ENCODE measurements at regions not wholly inside any gene's neighbourhood (a gene's known extent, or its start where the extent isn't known, plus 50 kb on each side); places are given as distances from the start of the nearest gene placed in this dataset.

DNA sequence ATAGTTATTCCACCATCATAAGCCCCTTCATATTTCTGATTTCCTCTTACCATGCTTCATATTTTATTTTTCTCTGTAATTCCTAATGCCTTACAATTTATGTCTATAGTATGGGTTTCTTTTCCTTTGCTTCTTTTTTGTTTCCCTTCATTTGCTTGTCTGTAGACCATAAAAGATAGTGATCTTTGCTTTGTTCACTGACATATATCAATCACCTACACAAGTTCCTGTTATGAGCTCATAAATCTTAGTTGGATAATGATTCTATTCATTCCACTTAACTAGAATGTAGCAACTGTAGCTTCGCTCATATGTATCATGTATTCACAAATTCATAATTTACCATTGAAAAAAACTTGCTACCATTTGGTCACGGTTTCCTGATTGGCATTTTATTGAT lies 388.8 kb upstream of the ATXN7L3B start:
- Histone ChIP-seq H3K27ac (ENCODE audit: low read depth) (no peak overlapping the region), H3K4me2 (no peak overlapping the region), H3K4me1 (ENCODE audit: insufficient read depth) (no peaks in the 10 kb centered on the region), H3K79me2 (replicated peaks; ENCODE audit: insufficient read depth) (no peaks in the 10 kb centered on the region), H3K9me2 (ENCODE audit: insufficient read depth) (no peaks in the 10 kb centered on the region), H3F3A (replicated peaks; ENCODE audit: low read depth) (no peaks in the 10 kb centered on the region), H3K36me3 (ENCODE audit: insufficient read depth) (no peaks in the 10 kb centered on the region), H4K20me1 (replicated peaks; ENCODE audit: insufficient read depth) (no peaks in the 10 kb centered on the region), H3K4me3 (no peak overlapping the region), H3K27me3 (ENCODE audit: insufficient read depth) (no peaks in the 10 kb centered on the region), H2AFZ (no peak overlapping the region)
- H3K4me3 Mint-ChIP-seq, result no peak overlapping the region
- DNase-seq (ENCODE audit: low spot score), result no peak
- TF ChIP-seq ZNF331 (CRISPR knock-in tag; IDR thresholded peaks at IDR 0.05; ENCODE audit: low read depth) (no peak), POLR2AphosphoS5 (IDR thresholded peaks at IDR 0.05; ENCODE audit: low read depth) (no peak), NANOG (IDR thresholded peaks at IDR 0.05; ENCODE audit: borderline replicate concordance) (no peak), ZNF114 (CRISPR knock-in tag; IDR thresholded peaks at IDR 0.05) (no peak), CREB1 (CRISPR knock-in tag; IDR thresholded peaks at IDR 0.05; ENCODE audit: low read depth) (no peak)
- TF ChIP-seq, protein P1, sequence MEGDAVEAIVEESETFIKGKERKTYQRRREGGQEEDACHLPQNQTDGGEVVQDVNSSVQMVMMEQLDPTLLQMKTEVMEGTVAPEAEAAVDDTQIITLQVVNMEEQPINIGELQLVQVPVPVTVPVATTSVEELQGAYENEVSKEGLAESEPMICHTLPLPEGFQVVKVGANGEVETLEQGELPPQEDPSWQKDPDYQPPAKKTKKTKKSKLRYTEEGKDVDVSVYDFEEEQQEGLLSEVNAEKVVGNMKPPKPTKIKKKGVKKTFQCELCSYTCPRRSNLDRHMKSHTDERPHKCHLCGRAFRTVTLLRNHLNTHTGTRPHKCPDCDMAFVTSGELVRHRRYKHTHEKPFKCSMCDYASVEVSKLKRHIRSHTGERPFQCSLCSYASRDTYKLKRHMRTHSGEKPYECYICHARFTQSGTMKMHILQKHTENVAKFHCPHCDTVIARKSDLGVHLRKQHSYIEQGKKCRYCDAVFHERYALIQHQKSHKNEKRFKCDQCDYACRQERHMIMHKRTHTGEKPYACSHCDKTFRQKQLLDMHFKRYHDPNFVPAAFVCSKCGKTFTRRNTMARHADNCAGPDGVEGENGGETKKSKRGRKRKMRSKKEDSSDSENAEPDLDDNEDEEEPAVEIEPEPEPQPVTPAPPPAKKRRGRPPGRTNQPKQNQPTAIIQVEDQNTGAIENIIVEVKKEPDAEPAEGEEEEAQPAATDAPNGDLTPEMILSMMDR (conservative IDR thresholded peaks at IDR 0.05; ENCODE audit: low read depth in 2 of 2), result no peak
- TF ChIP-seq, protein P2, sequence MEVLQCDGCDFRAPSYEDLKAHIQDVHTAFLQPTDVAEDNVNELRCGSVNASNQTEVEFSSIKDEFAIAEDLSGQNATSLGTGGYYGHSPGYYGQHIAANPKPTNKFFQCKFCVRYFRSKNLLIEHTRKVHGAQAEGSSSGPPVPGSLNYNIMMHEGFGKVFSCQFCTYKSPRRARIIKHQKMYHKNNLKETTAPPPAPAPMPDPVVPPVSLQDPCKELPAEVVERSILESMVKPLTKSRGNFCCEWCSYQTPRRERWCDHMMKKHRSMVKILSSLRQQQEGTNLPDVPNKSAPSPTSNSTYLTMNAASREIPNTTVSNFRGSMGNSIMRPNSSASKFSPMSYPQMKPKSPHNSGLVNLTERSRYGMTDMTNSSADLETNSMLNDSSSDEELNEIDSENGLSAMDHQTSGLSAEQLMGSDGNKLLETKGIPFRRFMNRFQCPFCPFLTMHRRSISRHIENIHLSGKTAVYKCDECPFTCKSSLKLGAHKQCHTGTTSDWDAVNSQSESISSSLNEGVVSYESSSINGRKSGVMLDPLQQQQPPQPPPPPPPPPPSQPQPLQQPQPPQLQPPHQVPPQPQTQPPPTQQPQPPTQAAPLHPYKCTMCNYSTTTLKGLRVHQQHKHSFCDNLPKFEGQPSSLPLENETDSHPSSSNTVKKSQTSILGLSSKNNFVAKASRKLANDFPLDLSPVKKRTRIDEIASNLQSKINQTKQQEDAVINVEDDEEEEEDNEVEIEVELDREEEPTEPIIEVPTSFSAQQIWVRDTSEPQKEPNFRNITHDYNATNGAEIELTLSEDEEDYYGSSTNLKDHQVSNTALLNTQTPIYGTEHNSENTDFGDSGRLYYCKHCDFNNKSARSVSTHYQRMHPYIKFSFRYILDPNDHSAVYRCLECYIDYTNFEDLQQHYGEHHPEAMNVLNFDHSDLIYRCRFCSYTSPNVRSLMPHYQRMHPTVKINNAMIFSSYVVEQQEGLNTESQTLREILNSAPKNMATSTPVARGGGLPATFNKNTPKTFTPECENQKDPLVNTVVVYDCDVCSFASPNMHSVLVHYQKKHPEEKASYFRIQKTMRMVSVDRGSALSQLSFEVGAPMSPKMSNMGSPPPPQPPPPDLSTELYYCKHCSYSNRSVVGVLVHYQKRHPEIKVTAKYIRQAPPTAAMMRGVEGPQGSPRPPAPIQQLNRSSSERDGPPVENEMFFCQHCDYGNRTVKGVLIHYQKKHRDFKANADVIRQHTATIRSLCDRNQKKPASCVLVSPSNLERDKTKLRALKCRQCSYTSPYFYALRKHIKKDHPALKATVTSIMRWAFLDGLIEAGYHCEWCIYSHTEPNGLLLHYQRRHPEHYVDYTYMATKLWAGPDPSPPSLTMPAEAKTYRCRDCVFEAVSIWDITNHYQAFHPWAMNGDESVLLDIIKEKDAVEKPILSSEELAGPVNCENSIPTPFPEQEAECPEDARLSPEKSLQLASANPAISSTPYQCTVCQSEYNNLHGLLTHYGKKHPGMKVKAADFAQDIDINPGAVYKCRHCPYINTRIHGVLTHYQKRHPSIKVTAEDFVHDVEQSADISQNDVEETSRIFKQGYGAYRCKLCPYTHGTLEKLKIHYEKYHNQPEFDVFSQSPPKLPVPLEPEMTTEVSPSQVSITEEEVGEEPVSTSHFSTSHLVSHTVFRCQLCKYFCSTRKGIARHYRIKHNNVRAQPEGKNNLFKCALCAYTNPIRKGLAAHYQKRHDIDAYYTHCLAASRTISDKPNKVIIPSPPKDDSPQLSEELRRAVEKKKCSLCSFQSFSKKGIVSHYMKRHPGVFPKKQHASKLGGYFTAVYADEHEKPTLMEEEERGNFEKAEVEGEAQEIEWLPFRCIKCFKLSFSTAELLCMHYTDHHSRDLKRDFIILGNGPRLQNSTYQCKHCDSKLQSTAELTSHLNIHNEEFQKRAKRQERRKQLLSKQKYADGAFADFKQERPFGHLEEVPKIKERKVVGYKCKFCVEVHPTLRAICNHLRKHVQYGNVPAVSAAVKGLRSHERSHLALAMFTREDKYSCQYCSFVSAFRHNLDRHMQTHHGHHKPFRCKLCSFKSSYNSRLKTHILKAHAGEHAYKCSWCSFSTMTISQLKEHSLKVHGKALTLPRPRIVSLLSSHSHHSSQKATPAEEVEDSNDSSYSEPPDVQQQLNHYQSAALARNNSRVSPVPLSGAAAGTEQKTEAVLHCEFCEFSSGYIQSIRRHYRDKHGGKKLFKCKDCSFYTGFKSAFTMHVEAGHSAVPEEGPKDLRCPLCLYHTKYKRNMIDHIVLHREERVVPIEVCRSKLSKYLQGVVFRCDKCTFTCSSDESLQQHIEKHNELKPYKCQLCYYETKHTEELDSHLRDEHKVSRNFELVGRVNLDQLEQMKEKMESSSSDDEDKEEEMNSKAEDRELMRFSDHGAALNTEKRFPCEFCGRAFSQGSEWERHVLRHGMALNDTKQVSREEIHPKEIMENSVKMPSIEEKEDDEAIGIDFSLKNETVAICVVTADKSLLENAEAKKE (CRISPR knock-in tag; IDR thresholded peaks at IDR 0.05), result no peak
- TF ChIP-seq, protein P3, sequence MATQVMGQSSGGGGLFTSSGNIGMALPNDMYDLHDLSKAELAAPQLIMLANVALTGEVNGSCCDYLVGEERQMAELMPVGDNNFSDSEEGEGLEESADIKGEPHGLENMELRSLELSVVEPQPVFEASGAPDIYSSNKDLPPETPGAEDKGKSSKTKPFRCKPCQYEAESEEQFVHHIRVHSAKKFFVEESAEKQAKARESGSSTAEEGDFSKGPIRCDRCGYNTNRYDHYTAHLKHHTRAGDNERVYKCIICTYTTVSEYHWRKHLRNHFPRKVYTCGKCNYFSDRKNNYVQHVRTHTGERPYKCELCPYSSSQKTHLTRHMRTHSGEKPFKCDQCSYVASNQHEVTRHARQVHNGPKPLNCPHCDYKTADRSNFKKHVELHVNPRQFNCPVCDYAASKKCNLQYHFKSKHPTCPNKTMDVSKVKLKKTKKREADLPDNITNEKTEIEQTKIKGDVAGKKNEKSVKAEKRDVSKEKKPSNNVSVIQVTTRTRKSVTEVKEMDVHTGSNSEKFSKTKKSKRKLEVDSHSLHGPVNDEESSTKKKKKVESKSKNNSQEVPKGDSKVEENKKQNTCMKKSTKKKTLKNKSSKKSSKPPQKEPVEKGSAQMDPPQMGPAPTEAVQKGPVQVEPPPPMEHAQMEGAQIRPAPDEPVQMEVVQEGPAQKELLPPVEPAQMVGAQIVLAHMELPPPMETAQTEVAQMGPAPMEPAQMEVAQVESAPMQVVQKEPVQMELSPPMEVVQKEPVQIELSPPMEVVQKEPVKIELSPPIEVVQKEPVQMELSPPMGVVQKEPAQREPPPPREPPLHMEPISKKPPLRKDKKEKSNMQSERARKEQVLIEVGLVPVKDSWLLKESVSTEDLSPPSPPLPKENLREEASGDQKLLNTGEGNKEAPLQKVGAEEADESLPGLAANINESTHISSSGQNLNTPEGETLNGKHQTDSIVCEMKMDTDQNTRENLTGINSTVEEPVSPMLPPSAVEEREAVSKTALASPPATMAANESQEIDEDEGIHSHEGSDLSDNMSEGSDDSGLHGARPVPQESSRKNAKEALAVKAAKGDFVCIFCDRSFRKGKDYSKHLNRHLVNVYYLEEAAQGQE (IDR thresholded peaks at IDR 0.05; ENCODE audit: unreplicated experiment), result no peak
- TF ChIP-seq, protein P4, sequence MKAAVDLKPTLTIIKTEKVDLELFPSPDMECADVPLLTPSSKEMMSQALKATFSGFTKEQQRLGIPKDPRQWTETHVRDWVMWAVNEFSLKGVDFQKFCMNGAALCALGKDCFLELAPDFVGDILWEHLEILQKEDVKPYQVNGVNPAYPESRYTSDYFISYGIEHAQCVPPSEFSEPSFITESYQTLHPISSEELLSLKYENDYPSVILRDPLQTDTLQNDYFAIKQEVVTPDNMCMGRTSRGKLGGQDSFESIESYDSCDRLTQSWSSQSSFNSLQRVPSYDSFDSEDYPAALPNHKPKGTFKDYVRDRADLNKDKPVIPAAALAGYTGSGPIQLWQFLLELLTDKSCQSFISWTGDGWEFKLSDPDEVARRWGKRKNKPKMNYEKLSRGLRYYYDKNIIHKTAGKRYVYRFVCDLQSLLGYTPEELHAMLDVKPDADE (IDR thresholded peaks at IDR 0.05), result no peak
- peaks cover 7% of the 10 kb centered on the region; the same call in 2 of the 3 replicates for H3K4me1 Mint-ChIP-seq
- no peaks in the 10 kb centered on the region for H3K36me3 Mint-ChIP-seq (ENCODE audit: low read depth)
- no peak overlapping the region for H3K27ac Mint-ChIP-seq
- no peaks in the 10 kb centered on the region for H3K27me3 Mint-ChIP-seq (ENCODE audit: insufficient read depth, low read depth, poor library complexity)
- H3K9me3 Mint-ChIP-seq, result no peaks in the 10 kb centered on the region
- ATAC-seq, result no peak

All from GM23338 (cell line).